HepG2 (cell line): ENCODE measurements at regions not wholly inside any gene's neighbourhood (a gene's known extent, or its start where the extent isn't known, plus 50 kb on each side); places are given as distances from the start of the nearest gene placed in this dataset.

Experiments
- ATAC-seq: fragments of 200-7000 bp; cut with Tn5 transposase; 3 replicates; pipeline ENCODE4 v1.9.1; 2020; ENCODE audit warnings: mild to moderate bottlenecking, moderate library complexity
- BruUV-seq: library from RNA; stranded (reverse); fragments of 400-500 nt; replicated peaks from 2 replicates; lab custom pipeline; 2021; lab: Mats Ljungman, UMichigan
- CTCF ChIA-PET: fragments of 300-600 bp; formaldehyde crosslinking; extraction: SDS; loops from one replicate; lab custom pipeline; 2021; ENCODE audit warnings: low total read pairs, inconsistent platforms, low intra/inter-chr PET ratio; lab: Yijun Ruan, JAX
- POLR2A ChIA-PET: fragments of 350-600 bp; sonication (Branson Sonifier 250); formaldehyde crosslinking; loops from one replicate; lab custom pipeline; 2020; ENCODE audit warnings: antibody characterized with exemption, inconsistent platforms; lab: Yijun Ruan, JAX
- DNase-seq: peaks from one replicate; pipeline ENCODE4 v3.0.0-alpha.2; 2015; ENCODE audit warnings: low spot score
- FAIRE-seq: peaks from 3 replicates; lab custom pipeline; 2011; peaks lifted over from hg19 to GRCh38; lab: Jason Lieb, UNC
- H2AFZ ChIP-seq: one replicate; pipeline ENCODE4 v1.6.1; 2011; ENCODE audit warnings: low read length, inconsistent platforms
- H3K27ac ChIP-seq: fragments of 300-600 bp; 3 replicates; pipeline ENCODE4 v1.8.0; 2011; ENCODE audit warnings: mixed run types, mild to moderate bottlenecking, mixed read lengths, low read length, inconsistent platforms; ENCODE audit not compliant: insufficient read depth; ENCODE audit errors: extremely low read length
- H3K27me3 ChIP-seq, 2 experiments: fragments of 200-600 bp in 1 of 2; 2 replicates in 1 of 2; 3 replicates in 1 of 2; pipeline versions ENCODE4 v1.6.0 to v1.8.0; 2011; ENCODE audit warnings: low read length in 2 of 2, mild to moderate bottlenecking in 2 of 2, moderate library complexity in 2 of 2, inconsistent platforms in 1 of 2; ENCODE audit not compliant: insufficient read depth in 2 of 2, control insufficient read depth in 1 of 2
- H3K36me3 ChIP-seq, 2 experiments: fragments of 200-600 bp in 1 of 2; replicated peaks in 1 of 2; 2 replicates in 1 of 2; 3 replicates in 1 of 2; pipeline versions ENCODE4 v1.5.1 to v1.8.0; 2011; ENCODE audit warnings: low read length in 2 of 2, inconsistent platforms in 1 of 2; ENCODE audit not compliant: insufficient read depth in 2 of 2, control insufficient read depth in 1 of 2
- H3K4me1 ChIP-seq: 2 replicates; pipeline ENCODE4 v1.5.1; 2012; ENCODE audit warnings: low read length, inconsistent platforms; ENCODE audit not compliant: insufficient read depth
- H3K4me2 ChIP-seq: 2 replicates; pipeline ENCODE4 v1.6.0; 2011; ENCODE audit warnings: low read depth, low read length, inconsistent platforms
- H3K4me3 ChIP-seq, 3 experiments: fragments of 200-600 bp in 1 of 3; sonication (generic), shearing (Covaris generic) in 1 of 3; replicated peaks in 1 of 3; 2 replicates each; pipeline ENCODE4 v1.5.1; 2011 to 2016; ENCODE audit warnings: low read length in 3 of 3, inconsistent platforms in 2 of 3, low read depth in 2 of 3, mild to moderate bottlenecking in 2 of 3, control low read depth in 1 of 3, mixed read lengths in 1 of 3; ENCODE audit not compliant: insufficient read depth in 1 of 3
- H3K79me2 ChIP-seq: one replicate; pipeline ENCODE4 v1.6.1; 2011; ENCODE audit warnings: low read length, inconsistent platforms; ENCODE audit not compliant: insufficient read depth
- H3K9ac ChIP-seq: 2 replicates; pipeline ENCODE4 v1.6.0; 2011; ENCODE audit warnings: mild to moderate bottlenecking, low read depth, low read length, inconsistent platforms; ENCODE audit not compliant: insufficient read depth
- H3K9me3 ChIP-seq: 2 replicates; pipeline ENCODE4 v1.5.1; 2012; ENCODE audit warnings: mild to moderate bottlenecking, low read length
- H4K20me1 ChIP-seq: 2 replicates; pipeline ENCODE4 v1.6.0; 2011; ENCODE audit warnings: inconsistent platforms, mild to moderate bottlenecking, low read length, moderate library complexity; ENCODE audit not compliant: insufficient read depth
- ETV6 ChIP-seq: sonication (generic); formaldehyde crosslinking; conservative IDR thresholded peaks from 2 replicates; pipeline ENCODE4 v1.4.0; 2020; ENCODE audit warnings: missing genetic modification reagents
- HCFC1 ChIP-seq: fragments of 150-350 bp; IDR thresholded peaks from 2 replicates; pipeline ENCODE4 v1.6.1; 2014; ENCODE audit warnings: low read depth, low read length
- PHF5A ChIP-seq: IDR thresholded peaks from one replicate; pipeline ENCODE4 v1.6.1; 2018; ENCODE audit warnings: low read depth, missing genetic modification reagents; ENCODE audit not compliant: unreplicated experiment
- RCOR2 ChIP-seq: IDR thresholded peaks from 2 replicates; pipeline ENCODE4 v1.6.1; 2016; ENCODE audit warnings: missing biosample characterization, missing genetic modification reagents
- SOX13 ChIP-seq, 3 experiments: fragments of 450-650 bp in 1 of 3; sonication (generic) in 1 of 3; formaldehyde crosslinking in 1 of 3; IDR thresholded peaks in 2 of 3; conservative IDR thresholded peaks in 1 of 3; 2 replicates each; pipeline versions ENCODE4 v1.5.0 to v1.6.1; 2016 to 2020; ENCODE audit warnings: antibody characterized with exemption in 1 of 3, mild to moderate bottlenecking in 1 of 3, missing compliant biosample characterization in 1 of 3, missing genetic modification reagents in 1 of 3, moderate library complexity in 1 of 3
- TBX2 ChIP-seq: sonication (generic); formaldehyde crosslinking; IDR thresholded peaks from 2 replicates; pipeline ENCODE4 v1.5.0; 2020; ENCODE audit warnings: missing genetic modification reagents, mild to moderate bottlenecking, borderline replicate concordance
- ZNF292 ChIP-seq: sonication (generic); formaldehyde crosslinking; IDR thresholded peaks from 2 replicates; pipeline ENCODE4 v1.8.1; 2022; ENCODE audit warnings: mild to moderate bottlenecking, low read depth, missing genetic modification reagents, borderline replicate concordance
- WGBS: methylation state at CpG from one replicate; pipeline ENCODE4 v1.1.6; 2017; ENCODE audit warnings: low lambda C conversion rate; 5-methylcytosine and 5-hydroxymethylcytosine counted together
- in situ Hi-C: cut with HindIII; loops from 2 replicates; pipeline ENCODE4 v1.10.0; 2017; ENCODE audit warnings: low pct_unique_long_range_greater_than_20kb; ENCODE audit not compliant: extremely low pct_ligation_motif_present
- intact Hi-C: fragments of 100-400 bp; cut with micrococcal nuclease; formaldehyde crosslinking; loops from one replicate; pipeline ENCODE4 v1.10.0; 2022; ENCODE audit not compliant: unreplicated experiment
- TF ChIP-seq, protein P1 (sequence below): sonication (generic); formaldehyde crosslinking; IDR thresholded peaks from 2 replicates; pipeline ENCODE4 v1.5.1; 2020; ENCODE audit warnings: missing genetic modification reagents, mild to moderate bottlenecking, borderline replicate concordance
- TF ChIP-seq, protein P2 (sequence below): sonication (generic); formaldehyde crosslinking; IDR thresholded peaks from 2 replicates; pipeline ENCODE4 v1.5.0; 2020; ENCODE audit warnings: mild to moderate bottlenecking, missing genetic modification reagents, moderate library complexity
- TF ChIP-seq, protein P3 (sequence below): sonication (generic); formaldehyde crosslinking; IDR thresholded peaks from 2 replicates; pipeline ENCODE4 v1.5.0; 2020; ENCODE audit warnings: missing genetic modification reagents

DNA sequence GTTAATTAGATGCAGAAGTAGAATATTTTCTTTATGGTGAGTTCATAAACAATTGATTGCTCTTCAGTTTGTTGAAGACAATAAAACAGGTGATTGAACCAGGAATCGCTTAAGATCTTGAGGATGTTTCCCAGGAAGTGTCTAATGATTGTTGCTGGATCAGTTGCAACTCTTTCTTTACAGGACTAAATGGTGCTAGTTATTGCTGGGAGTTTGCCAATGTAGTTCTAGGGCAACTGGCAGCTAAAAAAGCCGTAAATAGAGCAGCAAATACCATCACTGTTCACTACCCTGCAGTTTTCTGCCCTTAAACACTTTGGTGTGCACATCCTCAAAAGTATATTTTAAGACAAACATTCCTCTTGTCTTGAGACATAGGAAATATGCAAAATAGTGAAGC lies 119.2 kb upstream of the ANK3 start:
- no peaks in the 10 kb centered on the region for H3K79me2 ChIP-seq
- no peak overlapping the region for H3K9ac ChIP-seq
- no peaks in the 10 kb centered on the region for H3K36me3 ChIP-seq
- no peak for ATAC-seq
- in situ Hi-C loops = no loop called here
- no peaks in the 10 kb centered on the region for H3K4me1 ChIP-seq
- 2% methylated on average over 2 of the region's 2 CpGs for WGBS
- ChIA-PET POLR2A (no interaction called here), CTCF (no interaction called here)
- H3K4me3 ChIP-seq = no peak overlapping the region
- no peaks in the 10 kb centered on the region for H3K9me3 ChIP-seq
- intact Hi-C loops = no loop called here
- no peak overlapping the region for H3K4me2 ChIP-seq
- no peaks in the 10 kb centered on the region for H4K20me1 ChIP-seq
- no peak overlapping the region for H2AFZ ChIP-seq
- TF ChIP-seq, protein P1, sequence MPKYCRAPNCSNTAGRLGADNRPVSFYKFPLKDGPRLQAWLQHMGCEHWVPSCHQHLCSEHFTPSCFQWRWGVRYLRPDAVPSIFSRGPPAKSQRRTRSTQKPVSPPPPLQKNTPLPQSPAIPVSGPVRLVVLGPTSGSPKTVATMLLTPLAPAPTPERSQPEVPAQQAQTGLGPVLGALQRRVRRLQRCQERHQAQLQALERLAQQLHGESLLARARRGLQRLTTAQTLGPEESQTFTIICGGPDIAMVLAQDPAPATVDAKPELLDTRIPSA (CRISPR knock-in tag) = no peak
- no peak for TF ChIP-seq PHF5A (CRISPR knock-in tag)
- H3K27ac ChIP-seq = no peak overlapping the region
- no peak for FAIRE-seq
- no TSS peak for BruUV-seq
- H3K27me3 ChIP-seq = no peaks in the 10 kb centered on the region; a peak in 1 of 5 replicates
- DNase-seq = no peak

DNA sequence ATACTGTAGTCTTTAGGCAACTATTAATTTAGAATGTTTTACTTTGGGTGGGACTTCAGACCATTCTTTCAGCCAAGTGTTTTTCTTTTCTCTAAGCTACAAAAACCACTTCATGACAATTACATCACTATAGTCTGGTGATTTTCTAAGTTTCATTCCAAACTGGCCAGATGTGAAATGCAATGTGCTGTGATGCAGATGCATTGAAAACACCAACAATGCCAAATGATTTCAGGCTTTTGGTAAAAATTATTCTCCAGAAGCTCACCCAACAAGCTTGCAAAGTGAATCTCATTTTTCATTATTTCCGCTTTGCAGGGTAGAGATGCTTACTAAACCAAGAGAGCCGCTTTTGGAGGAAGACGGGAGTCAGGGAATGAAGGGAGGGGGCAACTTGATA lies 118.4 kb upstream of the ANK3 start:
- H3K9ac ChIP-seq = no peak overlapping the region
- H2AFZ ChIP-seq = no peak overlapping the region
- TF ChIP-seq ZNF292 (CRISPR knock-in tag) (no peak), HCFC1 (no peak), ETV6 (CRISPR knock-in tag) (no peak), SOX13 (IDR thresholded peaks at IDR 0.05) (no peak), SOX13 (CRISPR knock-in tag; conservative IDR thresholded peaks at IDR 0.05 in 1 of 2, IDR thresholded peaks at IDR 0.05 in 1 of 2) (no peak), RCOR2 (CRISPR knock-in tag) (no peak), TBX2 (no peak)
- TF ChIP-seq, protein P2, sequence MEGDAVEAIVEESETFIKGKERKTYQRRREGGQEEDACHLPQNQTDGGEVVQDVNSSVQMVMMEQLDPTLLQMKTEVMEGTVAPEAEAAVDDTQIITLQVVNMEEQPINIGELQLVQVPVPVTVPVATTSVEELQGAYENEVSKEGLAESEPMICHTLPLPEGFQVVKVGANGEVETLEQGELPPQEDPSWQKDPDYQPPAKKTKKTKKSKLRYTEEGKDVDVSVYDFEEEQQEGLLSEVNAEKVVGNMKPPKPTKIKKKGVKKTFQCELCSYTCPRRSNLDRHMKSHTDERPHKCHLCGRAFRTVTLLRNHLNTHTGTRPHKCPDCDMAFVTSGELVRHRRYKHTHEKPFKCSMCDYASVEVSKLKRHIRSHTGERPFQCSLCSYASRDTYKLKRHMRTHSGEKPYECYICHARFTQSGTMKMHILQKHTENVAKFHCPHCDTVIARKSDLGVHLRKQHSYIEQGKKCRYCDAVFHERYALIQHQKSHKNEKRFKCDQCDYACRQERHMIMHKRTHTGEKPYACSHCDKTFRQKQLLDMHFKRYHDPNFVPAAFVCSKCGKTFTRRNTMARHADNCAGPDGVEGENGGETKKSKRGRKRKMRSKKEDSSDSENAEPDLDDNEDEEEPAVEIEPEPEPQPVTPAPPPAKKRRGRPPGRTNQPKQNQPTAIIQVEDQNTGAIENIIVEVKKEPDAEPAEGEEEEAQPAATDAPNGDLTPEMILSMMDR (CRISPR knock-in tag) = no peak
- TF ChIP-seq, protein P3, sequence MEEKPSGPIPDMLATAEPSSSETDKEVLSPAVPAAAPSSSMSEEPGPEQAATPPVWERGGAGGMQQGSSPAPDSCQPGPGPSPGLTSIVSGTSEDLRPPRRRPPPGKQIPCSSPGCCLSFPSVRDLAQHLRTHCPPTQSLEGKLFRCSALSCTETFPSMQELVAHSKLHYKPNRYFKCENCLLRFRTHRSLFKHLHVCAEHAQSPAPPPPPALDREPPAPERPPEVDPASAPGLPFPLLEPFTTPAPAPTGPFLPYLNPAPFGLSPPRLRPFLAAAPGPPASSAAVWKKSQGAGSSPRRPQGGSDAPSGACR (CRISPR knock-in tag) = no peak
- FAIRE-seq (no peak), DNase-seq (no peak), ATAC-seq (no peak)
- H3K4me2 ChIP-seq = no peak overlapping the region
- no peaks in the 10 kb centered on the region for H4K20me1 ChIP-seq
- H3K9me3 ChIP-seq = no peaks in the 10 kb centered on the region
- H3K27ac ChIP-seq = no peak overlapping the region
- no peaks in the 10 kb centered on the region; a peak in 1 of 5 replicates for H3K27me3 ChIP-seq
- intact Hi-C loops (no loop called here), in situ Hi-C loops (no loop called here)
- ChIA-PET POLR2A (no interaction called here), CTCF (no interaction called here)
- no peaks in the 10 kb centered on the region for H3K36me3 ChIP-seq
- no peaks in the 10 kb centered on the region for H3K79me2 ChIP-seq
- no peaks in the 10 kb centered on the region for H3K4me1 ChIP-seq
- no peak overlapping the region for H3K4me3 ChIP-seq
- 23% methylated on average over 3 of the region's 3 CpGs for WGBS
- BruUV-seq = no TSS peak
